ENCODE measurements at regions not wholly inside any gene's neighbourhood (a gene's known extent, or its start where the extent isn't known, plus 50 kb on each side); places are given as distances from the start of the nearest gene placed in this dataset.

- ChIA-PET SMC1A (ENCODE audit: uncharacterized antibody, unreplicated experiment) (no interaction called here), RAD21 (ENCODE audit: unreplicated experiment) (no interaction called here)
- TF ChIP-seq STAT3 (IDR thresholded peaks at IDR 0.05; ENCODE audit: low read depth, low read length) (no peak), MEF2B (IDR thresholded peaks at IDR 0.05; ENCODE audit: partially characterized antibody, poor library complexity, severe bottlenecking) (no peak), IRF5 (IDR thresholded peaks at IDR 0.05; ENCODE audit: borderline replicate concordance) (no peak), POLR2AphosphoS2 (IDR thresholded peaks at IDR 0.05; ENCODE audit: low read depth, low read length) (no peak), NFIC (IDR thresholded peaks at IDR 0.05; ENCODE audit: low read depth, low read length) (no peak), MXI1 (IDR thresholded peaks at IDR 0.05; ENCODE audit: low read depth, low read length) (no peak), ZNF687 (IDR thresholded peaks at IDR 0.05) (no peak), NR2F1 (conservative IDR thresholded peaks at IDR 0.05) (no peak), NFYA (IDR thresholded peaks at IDR 0.05; ENCODE audit: borderline replicate concordance, low read depth, low read length) (no peak), BCLAF1 (IDR thresholded peaks at IDR 0.05) (no peak), SIX5 (IDR thresholded peaks at IDR 0.05; ENCODE audit: low read depth, low read length, severe bottlenecking) (no peak), ZNF592 (IDR thresholded peaks at IDR 0.05) (no peak)
Measured at GRCh38 chr7:84277628-84278224, 83.1 kb upstream of the SEMA3A start.

More at GRCh38 chr7:84277628-84278224, 83.1 kb upstream of the SEMA3A start:
- H3K79me2 ChIP-seq (ENCODE audit: control insufficient read depth, insufficient read depth, low read length): no peaks in the 10 kb centered on the region
- ChIA-PET CTCF (no interaction called here), POLR2A (no interaction called here)
- 0% methylated on average over 2 of the region's 2 CpGs for WGBS (ENCODE audit: insufficient coverage, insufficient replicate concordance, low lambda C conversion rate, missing lambda C conversion rate)
- no TSS peak for BruUV-seq (replicated peaks)
- ATAC-seq (no peak), FAIRE-seq (no peak), DNase-seq (ENCODE audit: low read depth, low spot score) (no peak)
- H3K4me1 ChIP-seq (ENCODE audit: control insufficient read depth, insufficient read depth, low read length): no peaks in the 10 kb centered on the region
- H3K4me2 ChIP-seq (ENCODE audit: control insufficient read depth, insufficient read depth): no peak overlapping the region
- no peak overlapping the region for H3K9ac ChIP-seq (ENCODE audit: control insufficient read depth, insufficient read depth, low read length)
- in situ Hi-C loops (cut with MboI): no loop called here
- H3K36me3 ChIP-seq (ENCODE audit: control insufficient read depth in 2 of 2, insufficient read depth in 2 of 2, low read length in 1 of 2): no peaks in the 10 kb centered on the region
- H3K4me3 ChIP-seq: no peak overlapping the region
- intact Hi-C loops (cut with micrococcal nuclease; ENCODE audit: unreplicated experiment): no loop called here
- no peaks in the 10 kb centered on the region for H3K27me3 ChIP-seq (replicated peaks in 1 of 2; ENCODE audit: control insufficient read depth in 2 of 2, insufficient read depth in 2 of 2, low read length in 1 of 2)
- H4K20me1 ChIP-seq (ENCODE audit: control insufficient read depth, insufficient read depth): no peaks in the 10 kb centered on the region
- H3K27ac ChIP-seq (ENCODE audit: control insufficient read depth, insufficient read depth): no peak overlapping the region
- H2AFZ ChIP-seq (ENCODE audit: control insufficient read depth, low read depth, low read length): no peak overlapping the region
- no peaks in the 10 kb centered on the region for H3K9me3 ChIP-seq (replicated peaks; ENCODE audit: control insufficient read depth, insufficient read depth, low read length)

Data from GM12878 (cell line).